ENCODE measurements at regions not wholly inside any gene's neighbourhood (a gene's known extent, or its start where the extent isn't known, plus 50 kb on each side); places are given as distances from the start of the nearest gene placed in this dataset.

DNA sequence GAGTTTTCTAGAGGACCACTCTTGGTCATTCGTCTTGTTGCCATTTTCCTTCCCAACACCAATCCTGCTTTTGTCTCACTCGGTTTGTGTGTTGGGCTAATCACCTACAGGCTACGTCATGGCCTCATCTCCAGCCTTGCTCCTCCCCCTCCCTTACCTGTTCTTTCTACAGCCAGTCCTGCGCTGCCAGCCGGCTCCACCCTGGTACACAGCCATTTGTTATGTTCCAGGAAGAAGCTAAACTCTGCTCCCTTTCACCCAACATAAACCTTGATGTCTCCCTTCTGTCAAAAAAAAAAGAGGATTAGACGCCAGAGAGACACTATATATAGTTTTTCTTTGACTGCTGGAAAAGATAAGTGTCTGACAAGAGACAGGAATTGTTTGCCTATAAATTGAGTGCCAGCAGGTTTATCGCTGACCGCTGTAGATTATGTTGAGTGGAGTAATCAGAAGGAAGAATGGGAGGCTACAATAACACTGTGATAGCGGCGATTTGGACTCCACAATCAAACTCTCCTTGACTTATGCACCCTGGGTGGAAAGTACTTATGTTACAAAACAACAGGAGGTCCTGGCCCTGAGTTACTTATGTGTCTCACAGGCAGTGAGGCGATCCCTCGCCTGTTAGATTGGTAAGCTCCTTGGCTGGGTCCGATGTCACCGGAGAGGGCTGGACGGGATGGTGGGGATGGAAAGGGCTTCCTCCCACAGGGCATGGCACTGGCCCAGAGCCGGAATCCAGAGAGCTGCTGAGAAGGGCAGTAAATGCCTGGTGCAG lies 171.3 kb upstream of the BMPER start:
- POLR2A ChIA-PET, result no interaction called here
- Histone ChIP-seq H3K79me2 (ENCODE audit: insufficient read depth, low read length) (no peaks in the 10 kb centered on the region), H3K4me2 (ENCODE audit: low read depth, low read length) (no peak overlapping the region), H3K36me3 (replicated peaks in 1 of 2; ENCODE audit: control insufficient read depth in 1 of 2, insufficient read depth in 2 of 2, low read length in 2 of 2) (no peaks in the 10 kb centered on the region), H2AFZ (ENCODE audit: low read length) (no peak overlapping the region), H3K9ac (ENCODE audit: insufficient read depth, low read depth, low read length) (no peak overlapping the region), H3K27me3 (ENCODE audit: control insufficient read depth in 1 of 2, insufficient read depth in 2 of 2, low read length in 2 of 2) (no peaks in the 10 kb centered on the region), H3K4me3 (replicated peaks in 1 of 3; ENCODE audit: insufficient read depth in 1 of 3, low read depth in 2 of 3, low read length in 3 of 3) (no peak overlapping the region), H3K9me3 (ENCODE audit: low read length) (no peaks in the 10 kb centered on the region), H4K20me1 (ENCODE audit: insufficient read depth, low read length) (no peaks in the 10 kb centered on the region), H3K27ac (ENCODE audit: extremely low read length, insufficient read depth, low read length) (no peak overlapping the region), H3K4me1 (ENCODE audit: insufficient read depth, low read length) (peaks cover 43% of the 10 kb centered on the region)
- BruUV-seq (replicated peaks), result no TSS peak
- intact Hi-C loops (cut with micrococcal nuclease; ENCODE audit: unreplicated experiment), result no loop called here
- ATAC-seq (no peak), DNase-seq (ENCODE audit: low spot score) (no peak), FAIRE-seq (no peak)
- in situ Hi-C loops (cut with HindIII; ENCODE audit: extremely low pct_ligation_motif_present, low pct_unique_long_range_greater_than_20kb), result no loop called here
- 75% methylated on average over 16 of the region's 16 CpGs for WGBS (ENCODE audit: low lambda C conversion rate)
- CTCF ChIA-PET (ENCODE audit: low intra/inter-chr PET ratio, low total read pairs), result no interaction called here
- TF ChIP-seq ZNF83 (CRISPR knock-in tag; IDR thresholded peaks at IDR 0.05; ENCODE audit: borderline replicate concordance) (no peak), RXRB (CRISPR knock-in tag; IDR thresholded peaks at IDR 0.05; ENCODE audit: borderline replicate concordance) (no peak), JDP2 (CRISPR knock-in tag; IDR thresholded peaks at IDR 0.05; ENCODE audit: borderline replicate concordance) (no peak), ZNF75D (CRISPR knock-in tag; IDR thresholded peaks at IDR 0.05; ENCODE audit: borderline replicate concordance) (no peak), HIVEP1 (CRISPR knock-in tag; IDR thresholded peaks at IDR 0.05) (no peak), DPF2 (CRISPR knock-in tag; IDR thresholded peaks at IDR 0.05; ENCODE audit: borderline replicate concordance, low read depth) (no peak)
- TF ChIP-seq, protein P1, sequence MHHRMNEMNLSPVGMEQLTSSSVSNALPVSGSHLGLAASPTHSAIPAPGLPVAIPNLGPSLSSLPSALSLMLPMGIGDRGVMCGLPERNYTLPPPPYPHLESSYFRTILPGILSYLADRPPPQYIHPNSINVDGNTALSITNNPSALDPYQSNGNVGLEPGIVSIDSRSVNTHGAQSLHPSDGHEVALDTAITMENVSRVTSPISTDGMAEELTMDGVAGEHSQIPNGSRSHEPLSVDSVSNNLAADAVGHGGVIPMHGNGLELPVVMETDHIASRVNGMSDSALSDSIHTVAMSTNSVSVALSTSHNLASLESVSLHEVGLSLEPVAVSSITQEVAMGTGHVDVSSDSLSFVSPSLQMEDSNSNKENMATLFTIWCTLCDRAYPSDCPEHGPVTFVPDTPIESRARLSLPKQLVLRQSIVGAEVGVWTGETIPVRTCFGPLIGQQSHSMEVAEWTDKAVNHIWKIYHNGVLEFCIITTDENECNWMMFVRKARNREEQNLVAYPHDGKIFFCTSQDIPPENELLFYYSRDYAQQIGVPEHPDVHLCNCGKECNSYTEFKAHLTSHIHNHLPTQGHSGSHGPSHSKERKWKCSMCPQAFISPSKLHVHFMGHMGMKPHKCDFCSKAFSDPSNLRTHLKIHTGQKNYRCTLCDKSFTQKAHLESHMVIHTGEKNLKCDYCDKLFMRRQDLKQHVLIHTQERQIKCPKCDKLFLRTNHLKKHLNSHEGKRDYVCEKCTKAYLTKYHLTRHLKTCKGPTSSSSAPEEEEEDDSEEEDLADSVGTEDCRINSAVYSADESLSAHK (CRISPR knock-in tag; IDR thresholded peaks at IDR 0.05; ENCODE audit: borderline replicate concordance), result no peak
- TF ChIP-seq, protein P2, sequence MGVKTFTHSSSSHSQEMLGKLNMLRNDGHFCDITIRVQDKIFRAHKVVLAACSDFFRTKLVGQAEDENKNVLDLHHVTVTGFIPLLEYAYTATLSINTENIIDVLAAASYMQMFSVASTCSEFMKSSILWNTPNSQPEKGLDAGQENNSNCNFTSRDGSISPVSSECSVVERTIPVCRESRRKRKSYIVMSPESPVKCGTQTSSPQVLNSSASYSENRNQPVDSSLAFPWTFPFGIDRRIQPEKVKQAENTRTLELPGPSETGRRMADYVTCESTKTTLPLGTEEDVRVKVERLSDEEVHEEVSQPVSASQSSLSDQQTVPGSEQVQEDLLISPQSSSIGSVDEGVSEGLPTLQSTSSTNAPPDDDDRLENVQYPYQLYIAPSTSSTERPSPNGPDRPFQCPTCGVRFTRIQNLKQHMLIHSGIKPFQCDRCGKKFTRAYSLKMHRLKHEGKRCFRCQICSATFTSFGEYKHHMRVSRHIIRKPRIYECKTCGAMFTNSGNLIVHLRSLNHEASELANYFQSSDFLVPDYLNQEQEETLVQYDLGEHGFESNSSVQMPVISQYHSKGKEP (CRISPR knock-in tag; IDR thresholded peaks at IDR 0.05), result no peak
- TF ChIP-seq, protein P3, sequence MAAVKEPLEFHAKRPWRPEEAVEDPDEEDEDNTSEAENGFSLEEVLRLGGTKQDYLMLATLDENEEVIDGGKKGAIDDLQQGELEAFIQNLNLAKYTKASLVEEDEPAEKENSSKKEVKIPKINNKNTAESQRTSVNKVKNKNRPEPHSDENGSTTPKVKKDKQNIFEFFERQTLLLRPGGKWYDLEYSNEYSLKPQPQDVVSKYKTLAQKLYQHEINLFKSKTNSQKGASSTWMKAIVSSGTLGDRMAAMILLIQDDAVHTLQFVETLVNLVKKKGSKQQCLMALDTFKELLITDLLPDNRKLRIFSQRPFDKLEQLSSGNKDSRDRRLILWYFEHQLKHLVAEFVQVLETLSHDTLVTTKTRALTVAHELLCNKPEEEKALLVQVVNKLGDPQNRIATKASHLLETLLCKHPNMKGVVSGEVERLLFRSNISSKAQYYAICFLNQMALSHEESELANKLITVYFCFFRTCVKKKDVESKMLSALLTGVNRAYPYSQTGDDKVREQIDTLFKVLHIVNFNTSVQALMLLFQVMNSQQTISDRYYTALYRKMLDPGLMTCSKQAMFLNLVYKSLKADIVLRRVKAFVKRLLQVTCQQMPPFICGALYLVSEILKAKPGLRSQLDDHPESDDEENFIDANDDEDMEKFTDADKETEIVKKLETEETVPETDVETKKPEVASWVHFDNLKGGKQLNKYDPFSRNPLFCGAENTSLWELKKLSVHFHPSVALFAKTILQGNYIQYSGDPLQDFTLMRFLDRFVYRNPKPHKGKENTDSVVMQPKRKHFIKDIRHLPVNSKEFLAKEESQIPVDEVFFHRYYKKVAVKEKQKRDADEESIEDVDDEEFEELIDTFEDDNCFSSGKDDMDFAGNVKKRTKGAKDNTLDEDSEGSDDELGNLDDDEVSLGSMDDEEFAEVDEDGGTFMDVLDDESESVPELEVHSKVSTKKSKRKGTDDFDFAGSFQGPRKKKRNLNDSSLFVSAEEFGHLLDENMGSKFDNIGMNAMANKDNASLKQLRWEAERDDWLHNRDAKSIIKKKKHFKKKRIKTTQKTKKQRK (IDR thresholded peaks at IDR 0.05; ENCODE audit: low read length), result no peak
- TF ChIP-seq, protein P4, sequence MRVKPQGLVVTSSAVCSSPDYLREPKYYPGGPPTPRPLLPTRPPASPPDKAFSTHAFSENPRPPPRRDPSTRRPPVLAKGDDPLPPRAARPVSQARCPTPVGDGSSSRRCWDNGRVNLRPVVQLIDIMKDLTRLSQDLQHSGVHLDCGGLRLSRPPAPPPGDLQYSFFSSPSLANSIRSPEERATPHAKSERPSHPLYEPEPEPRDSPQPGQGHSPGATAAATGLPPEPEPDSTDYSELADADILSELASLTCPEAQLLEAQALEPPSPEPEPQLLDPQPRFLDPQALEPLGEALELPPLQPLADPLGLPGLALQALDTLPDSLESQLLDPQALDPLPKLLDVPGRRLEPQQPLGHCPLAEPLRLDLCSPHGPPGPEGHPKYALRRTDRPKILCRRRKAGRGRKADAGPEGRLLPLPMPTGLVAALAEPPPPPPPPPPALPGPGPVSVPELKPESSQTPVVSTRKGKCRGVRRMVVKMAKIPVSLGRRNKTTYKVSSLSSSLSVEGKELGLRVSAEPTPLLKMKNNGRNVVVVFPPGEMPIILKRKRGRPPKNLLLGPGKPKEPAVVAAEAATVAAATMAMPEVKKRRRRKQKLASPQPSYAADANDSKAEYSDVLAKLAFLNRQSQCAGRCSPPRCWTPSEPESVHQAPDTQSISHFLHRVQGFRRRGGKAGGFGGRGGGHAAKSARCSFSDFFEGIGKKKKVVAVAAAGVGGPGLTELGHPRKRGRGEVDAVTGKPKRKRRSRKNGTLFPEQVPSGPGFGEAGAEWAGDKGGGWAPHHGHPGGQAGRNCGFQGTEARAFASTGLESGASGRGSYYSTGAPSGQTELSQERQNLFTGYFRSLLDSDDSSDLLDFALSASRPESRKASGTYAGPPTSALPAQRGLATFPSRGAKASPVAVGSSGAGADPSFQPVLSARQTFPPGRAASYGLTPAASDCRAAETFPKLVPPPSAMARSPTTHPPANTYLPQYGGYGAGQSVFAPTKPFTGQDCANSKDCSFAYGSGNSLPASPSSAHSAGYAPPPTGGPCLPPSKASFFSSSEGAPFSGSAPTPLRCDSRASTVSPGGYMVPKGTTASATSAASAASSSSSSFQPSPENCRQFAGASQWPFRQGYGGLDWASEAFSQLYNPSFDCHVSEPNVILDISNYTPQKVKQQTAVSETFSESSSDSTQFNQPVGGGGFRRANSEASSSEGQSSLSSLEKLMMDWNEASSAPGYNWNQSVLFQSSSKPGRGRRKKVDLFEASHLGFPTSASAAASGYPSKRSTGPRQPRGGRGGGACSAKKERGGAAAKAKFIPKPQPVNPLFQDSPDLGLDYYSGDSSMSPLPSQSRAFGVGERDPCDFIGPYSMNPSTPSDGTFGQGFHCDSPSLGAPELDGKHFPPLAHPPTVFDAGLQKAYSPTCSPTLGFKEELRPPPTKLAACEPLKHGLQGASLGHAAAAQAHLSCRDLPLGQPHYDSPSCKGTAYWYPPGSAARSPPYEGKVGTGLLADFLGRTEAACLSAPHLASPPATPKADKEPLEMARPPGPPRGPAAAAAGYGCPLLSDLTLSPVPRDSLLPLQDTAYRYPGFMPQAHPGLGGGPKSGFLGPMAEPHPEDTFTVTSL (CRISPR knock-in tag; IDR thresholded peaks at IDR 0.05; ENCODE audit: borderline replicate concordance), result no peak

All from HepG2 (cell line).